ENCODE measurements at regions not wholly inside any gene's neighbourhood (a gene's known extent, or its start where the extent isn't known, plus 50 kb on each side); places are given as distances from the start of the nearest gene placed in this dataset.

GRCh38 chr2:134133622-134134312 lies 120.1 kb upstream of the MGAT5 start:
- no peak for DNase-seq

GRCh38 chr2:134134313-134134706 lies 119.6 kb upstream of the MGAT5 start:
- DNase-seq: no peak

- DNase-seq: no peak
These were observed 119.0 kb upstream of the MGAT5 start for GRCh38 chr2:134134827-134135226.

- DNase-seq: no peak
These were observed 118.1 kb upstream of the MGAT5 start for GRCh38 chr2:134135793-134136192.

GRCh38 chr2:134136731-134137130 lies 117.1 kb upstream of the MGAT5 start:
- DNase-seq: no peak

- no peak for DNase-seq
These were observed 116.7 kb upstream of the MGAT5 start for GRCh38 chr2:134137182-134137611.

GRCh38 chr2:134138115-134138514 lies 115.8 kb upstream of the MGAT5 start:
- no peak for DNase-seq

GRCh38 chr2:134139611-134140010 lies 114.3 kb upstream of the MGAT5 start:
- no peak for DNase-seq

- DNase-seq: no peak
These were observed 113.6 kb upstream of the MGAT5 start for GRCh38 chr2:134140251-134140661.

- no peak for DNase-seq
These were observed 112.1 kb upstream of the MGAT5 start for GRCh38 chr2:134141598-134142340.

GRCh38 chr2:134142341-134142738 lies 111.5 kb upstream of the MGAT5 start:
- no peak for DNase-seq

GRCh38 chr2:134142903-134143302 lies 111.0 kb upstream of the MGAT5 start:
- no peak for DNase-seq

GRCh38 chr2:134143568-134143967 lies 110.3 kb upstream of the MGAT5 start:
- DNase-seq: no peak

GRCh38 chr2:134144081-134144596 lies 109.7 kb upstream of the MGAT5 start:
- DNase-seq: no peak

- no peak for DNase-seq
These were observed 109.2 kb upstream of the MGAT5 start for GRCh38 chr2:134144651-134145050.

- DNase-seq: no peak
These were observed 108.4 kb upstream of the MGAT5 start for GRCh38 chr2:134145519-134145918.

- DNase-seq: no peak
These were observed 107.7 kb upstream of the MGAT5 start for GRCh38 chr2:134146161-134146560.

GRCh38 chr2:134146620-134147019 lies 107.3 kb upstream of the MGAT5 start:
- no peak for DNase-seq

GRCh38 chr2:134148172-134148571 lies 105.7 kb upstream of the MGAT5 start:
- no peak for DNase-seq

GRCh38 chr2:134148843-134149472 lies 104.9 kb upstream of the MGAT5 start:
- DNase-seq: no peak

GRCh38 chr2:134149904-134150303 lies 104.0 kb upstream of the MGAT5 start:
- no peak for DNase-seq

GRCh38 chr2:134150760-134151159 lies 103.1 kb upstream of the MGAT5 start:
- no peak for DNase-seq

- DNase-seq: no peak
These were observed 101.5 kb upstream of the MGAT5 start for GRCh38 chr2:134152045-134153010.
